Fibroblast of lung (primary cell): ENCODE measurements at regions not wholly inside any gene's neighbourhood (a gene's known extent, or its start where the extent isn't known, plus 50 kb on each side); places are given as distances from the start of the nearest gene placed in this dataset.
"Not testable (repeated sequence)": the region's sequence is repeated elsewhere in the genome, so short reads cannot be mapped to it uniquely, and the experiment has no call there.

ENCODE experiments used
- DNase-seq, 2 donors: peaks; one replicate each; pipeline versions ENCODE4 v3.0.0 to v3.0.0-alpha.2; 2010; ENCODE audit warnings: low read depth in 2 of 2
- H2AFZ ChIP-seq: 2 replicates; pipeline ENCODE4 v1.5.1; 2012; ENCODE audit warnings: low read length, control low read depth, inconsistent platforms
- H3K27ac ChIP-seq: 2 replicates; pipeline ENCODE4 v1.5.1; 2011; ENCODE audit warnings: low read length, control low read depth; ENCODE audit not compliant: insufficient read depth
- H3K27me3 ChIP-seq: 2 replicates; pipeline ENCODE4 v1.5.1; 2011; ENCODE audit warnings: mild to moderate bottlenecking, low read length; ENCODE audit not compliant: control insufficient read depth, insufficient read depth
- H3K36me3 ChIP-seq: 2 replicates; pipeline ENCODE4 v1.5.1; 2011; ENCODE audit warnings: low read length; ENCODE audit not compliant: control insufficient read depth, insufficient read depth
- H3K4me1 ChIP-seq: 2 replicates; pipeline ENCODE4 v1.5.1; 2011; ENCODE audit warnings: low read length; ENCODE audit not compliant: control insufficient read depth, insufficient read depth; ENCODE audit errors: extremely low read depth
- H3K4me2 ChIP-seq: 2 replicates; pipeline ENCODE4 v1.5.1; 2011; ENCODE audit warnings: low read length, control low read depth; ENCODE audit not compliant: insufficient read depth; ENCODE audit errors: extremely low read depth
- H3K4me3 ChIP-seq, 4 experiments: fragments of 200-600 bp in 1 of 4; sonication (generic) in 1 of 4; replicated peaks in 1 of 4; 2 replicates each; pipeline ENCODE4 v1.5.1; 2011 to 2016; ENCODE audit warnings: low read length in 4 of 4, low read depth in 3 of 4, mild to moderate bottlenecking in 3 of 4, control low read depth in 2 of 4, inconsistent platforms in 1 of 4, mixed read lengths in 1 of 4; ENCODE audit not compliant: insufficient read depth in 1 of 4; ENCODE audit errors: control extremely low read depth in 1 of 4
- H3K79me2 ChIP-seq: 2 replicates; pipeline ENCODE4 v1.5.1; 2012; ENCODE audit warnings: mild to moderate bottlenecking, low read length, inconsistent platforms; ENCODE audit not compliant: control insufficient read depth, insufficient read depth
- H3K9ac ChIP-seq: 2 replicates; pipeline ENCODE4 v1.5.1; 2011; ENCODE audit warnings: mild to moderate bottlenecking, low read length, control low read depth; ENCODE audit not compliant: insufficient read depth
- H3K9me3 ChIP-seq: 2 replicates; pipeline ENCODE4 v1.5.1; 2012; ENCODE audit warnings: low read depth, low read length; ENCODE audit not compliant: control insufficient read depth, insufficient read depth
- H4K20me1 ChIP-seq: 2 replicates; pipeline ENCODE4 v1.5.1; 2011; ENCODE audit warnings: low read length; ENCODE audit not compliant: control insufficient read depth, insufficient read depth; ENCODE audit errors: extremely low read depth
- CTCF ChIP-seq, 2 donors: IDR thresholded peaks in 1 of 2; conservative IDR thresholded peaks in 1 of 2; 1 replicate in 1 of 2; 2 replicates in 1 of 2; pipeline ENCODE4 v1.5.1; 2011 to 2012; ENCODE audit warnings: low read length in 2 of 2, control low read depth in 1 of 2, inconsistent platforms in 1 of 2, low read depth in 1 of 2, mild to moderate bottlenecking in 1 of 2
- EZH2 ChIP-seq: IDR thresholded peaks from 2 replicates; pipeline ENCODE4 v1.5.1; 2012; ENCODE audit warnings: low read length, control low read depth, mild to moderate bottlenecking; ENCODE audit errors: missing control alignments

GRCh38 chr3:190959077-190959476 is 96.6 kb upstream of the GMNC start:
- Histone ChIP-seq H3K36me3 (no peaks in the 10 kb centered on the region), H4K20me1 (no peaks in the 10 kb centered on the region), H3K27me3 (no peaks in the 10 kb centered on the region), H3K9me3 (no peaks in the 10 kb centered on the region), H3K4me1 (no peaks in the 10 kb centered on the region), H3K4me2 (no peak overlapping the region), H3K9ac (no peak overlapping the region), H2AFZ (no peak overlapping the region), H3K27ac (no peak overlapping the region), H3K4me3 (no peak overlapping the region), H3K79me2 (no peaks in the 10 kb centered on the region)
- TF ChIP-seq EZH2 (no peak), CTCF (conservative IDR thresholded peaks at IDR 0.05 in 1 of 2, IDR thresholded peaks at IDR 0.05 in 1 of 2; ENCODE audit: low read depth in 1 of 2, low read length in 2 of 2) (no peak)
- DNase-seq: no peak

- H2AFZ ChIP-seq: no peak overlapping the region
- H3K4me2 ChIP-seq: no peak overlapping the region
- no peaks in the 10 kb centered on the region for H3K9me3 ChIP-seq
- H3K9ac ChIP-seq: no peak overlapping the region
- H3K36me3 ChIP-seq: no peaks in the 10 kb centered on the region
- H4K20me1 ChIP-seq: no peaks in the 10 kb centered on the region
- no peaks in the 10 kb centered on the region for H3K27me3 ChIP-seq
- no peaks in the 10 kb centered on the region for H3K4me1 ChIP-seq
- no peak overlapping the region for H3K27ac ChIP-seq
- H3K4me3 ChIP-seq: no peak overlapping the region
- TF ChIP-seq EZH2 (no peak), CTCF (conservative IDR thresholded peaks at IDR 0.05 in 1 of 2, IDR thresholded peaks at IDR 0.05 in 1 of 2; ENCODE audit: low read depth in 1 of 2, low read length in 2 of 2) (no peak)
- no peaks in the 10 kb centered on the region for H3K79me2 ChIP-seq
- no peak for DNase-seq
These were observed 79.3 kb upstream of the GMNC start for GRCh38 chr3:190941694-190942260.

- H4K20me1 ChIP-seq, H3K4me2 ChIP-seq, H3K9me3 ChIP-seq, H3K4me1 ChIP-seq, H3K79me2 ChIP-seq, H2AFZ ChIP-seq, H3K27me3 ChIP-seq, H3K27ac ChIP-seq, H3K36me3 ChIP-seq, DNase-seq, H3K9ac ChIP-seq, H3K4me3 ChIP-seq: not testable (repeated sequence)
These were observed 72.1 kb upstream of the GMNC start for GRCh38 chr3:190934616-190935015.
